BLaER1 treated with 17β-estradiol and CSF1 and Interleukin-3, amounts not matched to agents 10 nM and 100 nM (cell line): ENCODE measurements at regions not wholly inside any gene's neighbourhood (a gene's known extent, or its start where the extent isn't known, plus 50 kb on each side); places are given as distances from the start of the nearest gene placed in this dataset.

Experiments used
- H3K27ac ChIP-seq, 11 experiments: shearing (Covaris generic); formaldehyde crosslinking; 2 replicates each; pipeline ENCODE4 v1.8.1; 2022
- H3K27me3 ChIP-seq, 11 experiments: shearing (Covaris generic); formaldehyde crosslinking; 2 replicates each; pipeline ENCODE4 v1.8.1; 2022
- H3K36me3 ChIP-seq, 11 experiments: shearing (Covaris generic); formaldehyde crosslinking; 2 replicates each; pipeline ENCODE4 v1.8.1; 2022
- H3K4me1 ChIP-seq, 10 experiments: shearing (Covaris generic); formaldehyde crosslinking; 2 replicates each; pipeline ENCODE4 v1.8.1; 2022
- H3K4me2 ChIP-seq, 11 experiments: shearing (Covaris generic); formaldehyde crosslinking; 2 replicates each; pipeline ENCODE4 v1.8.1; 2022
- H3K4me3 ChIP-seq, 10 experiments: shearing (Covaris generic); formaldehyde crosslinking; 2 replicates each; pipeline ENCODE4 v1.8.1; 2022
- H3K9ac ChIP-seq, 11 experiments: shearing (Covaris generic); formaldehyde crosslinking; 2 replicates each; pipeline ENCODE4 v1.8.1; 2022
- H3K9me3 ChIP-seq, 11 experiments: shearing (Covaris generic); formaldehyde crosslinking; replicated peaks in 1 of 11; 2 replicates each; pipeline ENCODE4 v1.8.1; 2022
- H4K20me1 ChIP-seq, 11 experiments: shearing (Covaris generic); formaldehyde crosslinking; 2 replicates each; pipeline ENCODE4 v1.8.1; 2022
- Cebpa-rat ChIP-seq, 11 experiments: shearing (Covaris generic); IDR thresholded peaks; 2 replicates each; pipeline ENCODE4 v1.8.1; 2022

DNA sequence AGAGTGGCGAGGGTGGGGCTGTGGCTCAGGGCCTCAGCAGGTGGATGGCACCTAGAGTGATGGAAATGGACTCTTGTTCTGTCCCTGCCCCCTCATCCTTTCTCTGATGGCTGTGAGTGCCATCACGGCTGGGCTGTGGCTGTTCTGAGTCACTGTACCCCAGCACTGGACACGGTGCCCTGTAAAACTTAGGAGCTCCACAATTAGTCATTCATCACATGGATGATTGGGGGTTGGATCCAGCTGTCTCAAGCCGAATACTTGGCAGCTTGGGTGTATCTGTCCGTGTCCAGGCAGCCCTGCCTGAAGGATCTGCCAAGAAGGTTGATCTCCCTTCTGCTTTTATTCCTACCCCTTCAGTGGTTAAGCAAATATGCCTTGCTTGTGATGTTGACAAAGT lies 295.5 kb upstream of the EEF2KMT start:
- TF ChIP-seq Cebpa-rat (IDR thresholded peaks at IDR 0.05), result no peak
- Histone ChIP-seq H3K4me2 (no peak overlapping the region), H3K9me3 (no peaks in the 10 kb centered on the region), H3K36me3 (no peaks in the 10 kb centered on the region), H3K4me1 (no peaks in the 10 kb centered on the region), H3K4me3 (no peak overlapping the region), H3K27ac (no peak overlapping the region), H3K9ac (no peak overlapping the region), H3K27me3 (no peaks in the 10 kb centered on the region), H4K20me1 (no peaks in the 10 kb centered on the region)

DNA sequence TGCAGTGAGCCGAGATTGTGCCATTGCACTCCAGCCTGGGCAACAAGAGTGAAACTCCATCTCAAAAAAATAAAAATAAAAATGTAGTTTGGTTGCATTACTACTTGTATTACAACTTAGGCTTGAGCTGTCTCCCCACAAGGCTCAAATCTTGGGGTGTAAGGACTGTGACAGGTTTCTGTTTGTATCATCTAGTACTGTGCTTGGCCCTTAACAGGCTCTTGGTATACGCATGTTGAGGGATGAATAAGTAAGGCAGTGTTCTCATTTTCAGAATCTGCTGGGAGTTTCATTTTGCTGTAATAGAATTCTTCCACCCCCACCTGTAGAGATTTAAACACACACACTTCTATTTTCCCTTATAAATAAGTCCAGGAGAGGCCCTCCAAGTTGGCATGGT lies 289.4 kb upstream of the EEF2KMT start:
- no peak overlapping the region for H3K9ac ChIP-seq
- TF ChIP-seq Cebpa-rat (IDR thresholded peaks at IDR 0.05), result no peak

DNA sequence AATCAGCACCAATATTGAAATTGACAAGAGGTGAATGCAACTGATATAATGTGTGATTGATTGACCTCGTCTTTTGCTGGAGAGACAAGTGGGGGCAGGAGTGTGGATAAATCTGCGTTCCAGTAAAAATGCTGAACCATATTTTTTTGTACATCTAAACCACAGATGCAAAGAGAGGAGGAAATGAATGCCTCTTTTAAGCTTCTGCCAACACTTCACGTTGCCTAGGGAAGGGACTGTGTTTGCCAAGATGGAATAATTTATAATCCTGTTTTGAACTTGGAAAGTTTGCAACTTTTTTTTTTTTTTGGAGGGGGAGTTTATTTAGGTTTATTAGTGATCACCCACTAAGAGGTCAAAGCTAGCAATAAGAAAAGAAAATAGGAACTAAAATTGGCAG lies 288.2 kb upstream of the EEF2KMT start:
- no peak for TF ChIP-seq Cebpa-rat (IDR thresholded peaks at IDR 0.05)
- Histone ChIP-seq H3K4me1 (no peaks in the 10 kb centered on the region), H3K4me3 (no peak overlapping the region), H3K27ac (no peak overlapping the region), H3K9me3 (no peaks in the 10 kb centered on the region), H3K27me3 (no peaks in the 10 kb centered on the region), H3K4me2 (no peak overlapping the region), H3K36me3 (no peaks in the 10 kb centered on the region), H3K9ac (no peak overlapping the region), H4K20me1 (no peaks in the 10 kb centered on the region)

More for the DNA sequence above, 289.4 kb upstream of the EEF2KMT start:
- H3K4me3 ChIP-seq, result no peak overlapping the region
- no peaks in the 10 kb centered on the region for H3K27me3 ChIP-seq
- no peaks in the 10 kb centered on the region for H3K36me3 ChIP-seq
- no peaks in the 10 kb centered on the region for H3K4me1 ChIP-seq
- H3K27ac ChIP-seq, result no peak overlapping the region
- H4K20me1 ChIP-seq, result no peaks in the 10 kb centered on the region
- H3K4me2 ChIP-seq, result no peak overlapping the region
- H3K9me3 ChIP-seq, result no peaks in the 10 kb centered on the region

DNA sequence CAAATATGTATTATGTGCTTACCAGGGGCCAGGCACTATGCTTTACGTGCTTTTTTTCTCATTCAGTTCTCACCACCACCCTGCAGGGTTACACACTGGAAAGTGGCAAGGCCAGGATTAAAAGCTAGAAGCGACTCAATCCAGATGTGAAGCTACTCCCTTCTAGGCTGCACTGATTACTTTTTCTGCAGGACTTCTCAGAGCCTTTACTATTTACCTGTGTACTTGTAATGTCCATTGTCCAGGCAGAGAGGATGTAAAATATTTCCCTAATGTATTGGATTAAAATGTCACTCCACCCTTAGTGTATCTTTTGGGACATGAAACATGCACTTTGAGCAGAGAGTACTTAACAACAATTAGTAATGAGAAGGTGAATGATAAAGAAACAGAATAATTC lies 287.5 kb upstream of the EEF2KMT start:
- Histone ChIP-seq H3K36me3 (no peaks in the 10 kb centered on the region), H4K20me1 (no peaks in the 10 kb centered on the region), H3K27ac (no peak overlapping the region), H3K4me3 (no peak overlapping the region), H3K27me3 (no peaks in the 10 kb centered on the region), H3K4me2 (no peak overlapping the region), H3K9ac (no peak overlapping the region), H3K9me3 (no peaks in the 10 kb centered on the region), H3K4me1 (peaks cover 0 to 3% (median 0%) of the 10 kb centered on the region in 10 experiments; a peak in 1 of 20 replicates)
- TF ChIP-seq Cebpa-rat (IDR thresholded peaks at IDR 0.05), result no peak

DNA sequence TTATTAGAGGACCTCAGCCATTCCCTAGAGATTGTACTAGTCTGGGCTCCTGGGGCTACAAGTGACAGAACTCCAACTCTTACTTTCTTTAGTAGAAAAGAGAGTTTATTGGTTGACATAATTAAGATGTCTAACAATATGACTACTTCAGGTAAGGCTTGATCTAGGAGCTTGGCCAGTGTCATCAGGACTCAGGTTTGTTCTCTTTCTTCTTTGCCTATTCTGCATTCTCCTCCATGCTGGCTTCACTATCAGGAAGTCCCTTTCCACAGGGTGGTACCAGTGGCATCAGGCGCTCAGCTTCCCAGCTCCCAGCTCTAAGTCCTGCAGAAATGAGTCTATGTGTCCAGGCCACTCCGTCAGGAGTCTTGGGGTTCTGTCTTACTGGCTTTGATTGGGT lies 286.1 kb upstream of the EEF2KMT start:
- no peak overlapping the region for H3K4me3 ChIP-seq
- H3K4me1 ChIP-seq, result peaks cover 0 to 12% (median 2%) of the 10 kb centered on the region in 10 experiments; a peak in 4 of 20 replicates
- H3K4me2 ChIP-seq, result no peak overlapping the region
- H3K27me3 ChIP-seq, result no peaks in the 10 kb centered on the region
- TF ChIP-seq Cebpa-rat (IDR thresholded peaks at IDR 0.05), result no peak
- H3K9ac ChIP-seq, result no peak overlapping the region
- no peaks in the 10 kb centered on the region for H3K36me3 ChIP-seq
- H4K20me1 ChIP-seq, result no peaks in the 10 kb centered on the region
- no peak overlapping the region for H3K27ac ChIP-seq
- H3K9me3 ChIP-seq, result no peaks in the 10 kb centered on the region

DNA sequence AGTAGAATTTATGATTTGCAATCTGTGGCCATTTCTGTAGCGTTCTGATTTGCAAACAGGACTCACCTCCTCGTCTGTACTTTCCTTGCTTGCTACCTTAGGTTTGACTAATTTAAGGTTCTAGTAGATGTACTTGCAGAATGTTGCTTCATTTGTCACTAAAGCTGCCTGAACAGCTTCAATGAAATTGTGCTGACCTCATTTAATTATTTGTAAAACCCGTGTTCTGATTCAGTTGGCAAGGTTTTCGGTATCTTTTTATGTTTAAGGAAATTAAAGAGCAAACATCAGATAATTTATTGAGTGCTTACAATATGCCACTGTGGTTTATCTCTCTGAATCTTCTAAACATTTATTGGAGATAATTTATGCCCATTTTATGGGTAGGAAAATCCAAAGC lies 284.9 kb upstream of the EEF2KMT start:
- Histone ChIP-seq H3K9ac (no peak overlapping the region), H3K9me3 (no peaks in the 10 kb centered on the region), H4K20me1 (no peaks in the 10 kb centered on the region), H3K36me3 (no peaks in the 10 kb centered on the region), H3K4me3 (no peak overlapping the region), H3K4me2 (no peak overlapping the region), H3K4me1 (peaks cover 0 to 12% (median 2%) of the 10 kb centered on the region in 10 experiments; a peak in 4 of 20 replicates), H3K27ac (no peak overlapping the region), H3K27me3 (no peaks in the 10 kb centered on the region; a peak in 1 of 22 replicates)
- TF ChIP-seq Cebpa-rat (IDR thresholded peaks at IDR 0.05), result no peak

DNA sequence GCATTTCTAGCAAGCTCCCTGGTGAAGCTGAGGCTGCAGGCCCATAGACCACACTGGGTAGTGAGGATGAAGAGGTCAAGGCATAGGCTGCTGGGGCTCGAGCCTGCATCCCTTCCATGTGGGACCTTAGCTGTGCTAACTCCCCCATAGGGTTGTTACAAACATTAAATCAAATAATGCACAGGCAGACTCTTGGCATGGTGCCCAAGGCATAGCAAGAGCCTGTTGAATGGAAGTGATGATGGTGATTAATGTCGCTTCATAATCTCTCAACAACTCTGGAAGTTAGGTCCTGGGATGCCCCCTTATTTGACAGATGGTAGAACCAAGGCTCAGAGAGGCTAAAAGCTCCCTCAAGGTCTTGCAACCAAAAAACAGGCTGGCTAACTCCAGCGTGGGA lies 283.9 kb upstream of the EEF2KMT start:
- no peak overlapping the region for H3K27ac ChIP-seq
- H3K9ac ChIP-seq, result no peak overlapping the region
- H3K27me3 ChIP-seq, result peaks cover 0 to 3% (median 0%) of the 10 kb centered on the region in 11 experiments; a peak in 1 of 22 replicates
- peaks cover 0 to 12% (median 2%) of the 10 kb centered on the region in 10 experiments; a peak in 4 of 20 replicates for H3K4me1 ChIP-seq
- H3K4me2 ChIP-seq, result no peak overlapping the region
- no peaks in the 10 kb centered on the region for H4K20me1 ChIP-seq
- no peak for TF ChIP-seq Cebpa-rat (IDR thresholded peaks at IDR 0.05)
- H3K4me3 ChIP-seq, result no peak overlapping the region
- H3K9me3 ChIP-seq, result no peaks in the 10 kb centered on the region
- no peaks in the 10 kb centered on the region for H3K36me3 ChIP-seq

DNA sequence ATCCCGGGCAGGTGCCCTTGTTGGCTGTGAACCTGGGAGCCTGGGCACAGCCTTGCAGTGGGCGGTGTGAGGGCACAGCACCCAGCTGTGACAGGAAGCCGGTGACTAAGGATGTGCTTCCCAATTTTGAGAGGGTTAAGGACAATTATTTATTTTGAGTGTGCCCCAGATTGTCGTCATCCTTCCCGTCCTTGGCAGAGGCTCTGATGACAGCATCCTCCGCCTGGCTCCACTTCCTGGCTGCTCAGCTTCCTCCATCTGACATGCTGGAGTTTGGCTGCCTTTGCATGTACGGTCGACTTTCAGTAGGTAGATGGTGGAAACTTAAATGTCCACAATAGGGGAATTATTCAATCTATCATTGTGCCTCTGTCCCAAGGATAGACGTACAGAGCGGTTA lies 282.4 kb upstream of the EEF2KMT start:
- no peak overlapping the region for H3K4me3 ChIP-seq
- H3K36me3 ChIP-seq, result no peaks in the 10 kb centered on the region
- H4K20me1 ChIP-seq, result no peaks in the 10 kb centered on the region
- no peak overlapping the region for H3K27ac ChIP-seq
- peaks cover 0 to 12% (median 2%) of the 10 kb centered on the region in 10 experiments; a peak in 4 of 20 replicates for H3K4me1 ChIP-seq
- no peak overlapping the region for H3K9ac ChIP-seq
- TF ChIP-seq Cebpa-rat (IDR thresholded peaks at IDR 0.05), result no peak
- H3K4me2 ChIP-seq, result peak overlapping the region in 2 of 11 experiments; percentile 22 to 29; a peak in 2 of 22 replicates
- H3K9me3 ChIP-seq, result no peaks in the 10 kb centered on the region
- peaks cover 0 to 3% (median 0%) of the 10 kb centered on the region in 11 experiments; a peak in 1 of 22 replicates for H3K27me3 ChIP-seq

DNA sequence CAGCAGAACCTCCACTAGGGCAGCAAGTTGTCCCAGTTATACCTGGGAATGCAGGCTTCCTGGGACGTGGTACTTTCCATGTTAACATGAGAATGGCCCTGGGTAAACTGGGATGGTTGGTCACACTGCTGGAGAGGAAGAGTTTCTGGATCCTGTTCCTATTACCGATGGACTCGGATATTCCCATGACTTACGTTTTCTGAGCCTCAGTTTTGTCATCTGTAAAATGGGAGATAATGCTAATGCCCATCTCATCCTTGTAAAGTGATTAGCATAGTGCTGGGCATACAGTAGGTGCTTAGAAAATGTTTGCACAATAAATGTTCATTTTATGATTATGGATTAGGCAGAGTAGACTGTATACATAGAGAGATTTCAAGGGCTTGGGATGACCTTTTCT lies 280.9 kb upstream of the EEF2KMT start:
- Histone ChIP-seq H3K9ac (no peak overlapping the region), H3K27me3 (peaks cover 0 to 3% (median 0%) of the 10 kb centered on the region in 11 experiments; a peak in 1 of 22 replicates), H3K4me3 (no peak overlapping the region), H3K27ac (no peak overlapping the region), H3K36me3 (no peaks in the 10 kb centered on the region), H3K4me2 (no peak overlapping the region), H3K9me3 (no peaks in the 10 kb centered on the region), H3K4me1 (peaks cover 0 to 12% (median 2%) of the 10 kb centered on the region in 10 experiments; a peak in 4 of 20 replicates), H4K20me1 (no peaks in the 10 kb centered on the region)
- TF ChIP-seq Cebpa-rat (IDR thresholded peaks at IDR 0.05), result no peak

DNA sequence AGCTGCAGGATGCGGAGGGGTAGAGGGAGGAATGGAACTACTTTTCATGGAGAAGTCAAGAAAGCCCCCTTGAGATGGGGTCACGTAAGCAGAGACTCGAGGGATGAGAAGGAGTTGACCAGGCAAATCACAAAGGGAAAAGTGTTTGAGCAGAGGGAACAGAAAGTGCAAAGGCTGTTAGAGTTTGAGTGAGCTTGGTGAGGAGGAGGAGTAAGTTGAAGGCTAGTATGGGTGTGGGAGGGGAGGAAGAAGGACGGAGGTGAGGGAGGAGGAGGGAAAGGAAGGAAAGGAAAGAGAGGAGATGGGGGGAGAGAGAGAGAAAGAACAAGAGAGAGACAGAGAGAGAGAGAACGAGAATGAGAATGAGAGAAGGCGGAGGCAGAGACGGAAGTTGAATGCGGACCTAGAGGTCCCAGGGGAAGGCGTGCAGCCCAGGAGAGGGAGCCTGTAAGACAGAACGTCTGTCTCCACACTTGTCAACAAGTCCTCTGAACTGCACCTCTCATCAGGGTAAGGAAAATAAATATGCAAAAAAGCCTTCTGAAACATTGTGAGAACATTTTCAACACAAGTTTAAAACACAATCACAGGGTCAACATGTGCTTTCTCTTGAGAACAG lies 279.8 kb upstream of the EEF2KMT start:
- no peaks in the 10 kb centered on the region for H3K9me3 ChIP-seq
- H3K4me2 ChIP-seq, result no peak overlapping the region
- H4K20me1 ChIP-seq, result no peaks in the 10 kb centered on the region
- no peak overlapping the region for H3K4me3 ChIP-seq
- no peak overlapping the region for H3K27ac ChIP-seq
- H3K4me1 ChIP-seq, result peaks cover 0 to 12% (median 2%) of the 10 kb centered on the region in 10 experiments; a peak in 4 of 20 replicates
- H3K9ac ChIP-seq, result no peak overlapping the region
- H3K36me3 ChIP-seq, result no peaks in the 10 kb centered on the region
- peaks cover 0 to 3% (median 0%) of the 10 kb centered on the region in 11 experiments; a peak in 1 of 22 replicates for H3K27me3 ChIP-seq
- TF ChIP-seq Cebpa-rat (IDR thresholded peaks at IDR 0.05), result no peak
